ENCODE measurements at regions not wholly inside any gene's neighbourhood (a gene's known extent, or its start where the extent isn't known, plus 50 kb on each side); places are given as distances from the start of the nearest gene placed in this dataset.

- TF ChIP-seq CTCF (IDR thresholded peaks at IDR 0.05) (no peak), POLR2A (IDR thresholded peaks at IDR 0.05) (no peak), EP300 (IDR thresholded peaks at IDR 0.05) (no peak), POLR2AphosphoS5 (IDR thresholded peaks at IDR 0.05) (no peak)
Measured at GRCh38 chr3:146305808-146306423, 55.0 kb upstream of the PLSCR4 start.
